AG09319 (cell line): ENCODE measurements at regions not wholly inside any gene's neighbourhood (a gene's known extent, or its start where the extent isn't known, plus 50 kb on each side); places are given as distances from the start of the nearest gene placed in this dataset.

ENCODE experiments used
- DNase-seq: peaks from one replicate; pipeline ENCODE4 v3.0.0-alpha.2; 2010; ENCODE audit warnings: low read depth; ENCODE audit errors: extremely low read depth
- TF ChIP-seq, protein P1 (sequence below): IDR thresholded peaks from 2 replicates; pipeline ENCODE4 v1.5.1; 2011; ENCODE audit warnings: low read depth, mild to moderate bottlenecking, inconsistent platforms, low read length, moderate library complexity

DNA sequence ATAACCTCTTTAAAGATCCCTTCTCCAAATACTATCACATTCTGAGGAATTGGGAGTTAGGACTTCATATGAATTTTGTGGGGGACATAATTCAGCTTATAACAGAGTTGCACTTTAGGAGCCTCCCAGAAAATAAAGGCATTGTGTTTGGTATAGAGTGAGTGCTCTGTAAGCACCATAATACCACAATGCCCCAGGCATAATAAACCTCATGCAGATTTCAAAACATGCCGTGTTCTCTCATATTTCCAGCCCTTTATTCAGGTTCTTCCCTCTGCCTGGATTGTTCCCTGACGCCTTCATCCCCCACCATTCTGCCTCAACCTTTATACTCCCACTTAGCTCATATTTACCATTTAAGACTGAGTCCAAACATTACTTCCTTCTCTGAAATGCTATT, 398.8 kb upstream of the FAT3 start:
- DNase-seq = no peak
- TF ChIP-seq, protein P1, sequence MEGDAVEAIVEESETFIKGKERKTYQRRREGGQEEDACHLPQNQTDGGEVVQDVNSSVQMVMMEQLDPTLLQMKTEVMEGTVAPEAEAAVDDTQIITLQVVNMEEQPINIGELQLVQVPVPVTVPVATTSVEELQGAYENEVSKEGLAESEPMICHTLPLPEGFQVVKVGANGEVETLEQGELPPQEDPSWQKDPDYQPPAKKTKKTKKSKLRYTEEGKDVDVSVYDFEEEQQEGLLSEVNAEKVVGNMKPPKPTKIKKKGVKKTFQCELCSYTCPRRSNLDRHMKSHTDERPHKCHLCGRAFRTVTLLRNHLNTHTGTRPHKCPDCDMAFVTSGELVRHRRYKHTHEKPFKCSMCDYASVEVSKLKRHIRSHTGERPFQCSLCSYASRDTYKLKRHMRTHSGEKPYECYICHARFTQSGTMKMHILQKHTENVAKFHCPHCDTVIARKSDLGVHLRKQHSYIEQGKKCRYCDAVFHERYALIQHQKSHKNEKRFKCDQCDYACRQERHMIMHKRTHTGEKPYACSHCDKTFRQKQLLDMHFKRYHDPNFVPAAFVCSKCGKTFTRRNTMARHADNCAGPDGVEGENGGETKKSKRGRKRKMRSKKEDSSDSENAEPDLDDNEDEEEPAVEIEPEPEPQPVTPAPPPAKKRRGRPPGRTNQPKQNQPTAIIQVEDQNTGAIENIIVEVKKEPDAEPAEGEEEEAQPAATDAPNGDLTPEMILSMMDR = no peak

DNA sequence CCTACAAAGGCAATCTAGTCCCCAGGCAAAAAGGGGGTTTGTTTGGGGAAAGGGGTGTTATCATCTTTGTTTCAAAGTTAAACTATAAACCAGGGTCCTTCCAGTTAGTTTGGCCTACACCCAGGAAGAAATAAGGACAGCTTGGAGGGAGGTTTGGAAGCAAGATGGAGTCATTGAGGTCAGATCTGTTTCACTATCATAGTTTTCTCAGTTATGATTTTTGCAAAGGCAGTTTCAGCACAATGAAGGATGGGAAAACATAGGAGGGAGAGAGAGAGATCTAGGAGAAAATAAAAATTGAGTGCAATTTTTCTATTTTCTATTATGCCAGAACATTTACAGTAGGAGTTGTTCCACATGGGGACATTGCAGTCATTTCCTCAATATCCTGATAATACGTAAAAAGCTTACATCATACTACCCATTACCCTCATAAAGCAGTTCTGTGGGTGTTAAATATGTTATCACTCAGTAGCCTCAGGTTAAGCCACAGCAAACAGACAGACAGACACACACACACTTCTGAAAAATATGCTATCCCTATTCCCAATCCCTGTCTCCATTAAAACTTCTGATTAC, 401.3 kb upstream of the FAT3 start:
- TF ChIP-seq, protein P1 = no peak

DNA sequence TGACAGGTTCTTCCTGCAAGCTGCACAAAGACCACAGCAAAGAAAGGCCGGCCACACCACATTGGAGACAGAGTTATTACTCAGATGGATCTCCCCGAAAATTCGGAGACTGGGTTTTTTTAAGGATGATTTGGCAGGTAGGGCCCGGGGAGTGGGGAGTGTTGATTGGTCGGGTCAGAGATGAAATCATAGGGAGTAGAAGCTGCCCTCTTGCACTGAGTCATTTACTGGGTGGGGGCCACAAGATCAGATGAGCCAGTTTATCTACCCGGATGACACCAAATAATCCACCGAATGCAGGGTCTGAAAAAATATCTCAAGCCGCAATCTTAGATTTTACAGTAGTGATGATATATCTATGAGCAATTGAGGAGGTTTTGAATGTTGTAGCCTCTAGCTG, 401.8 kb upstream of the FAT3 start:
- TF ChIP-seq, protein P1 = no peak

More for the DNA sequence above, 401.3 kb upstream of the FAT3 start:
- no peak for DNase-seq

GRCh38 chr11:91820709-91821108, 403.9 kb upstream of the FAT3 start:
- no peak for DNase-seq

More for the DNA sequence above, 401.8 kb upstream of the FAT3 start:
- DNase-seq = no peak

DNA sequence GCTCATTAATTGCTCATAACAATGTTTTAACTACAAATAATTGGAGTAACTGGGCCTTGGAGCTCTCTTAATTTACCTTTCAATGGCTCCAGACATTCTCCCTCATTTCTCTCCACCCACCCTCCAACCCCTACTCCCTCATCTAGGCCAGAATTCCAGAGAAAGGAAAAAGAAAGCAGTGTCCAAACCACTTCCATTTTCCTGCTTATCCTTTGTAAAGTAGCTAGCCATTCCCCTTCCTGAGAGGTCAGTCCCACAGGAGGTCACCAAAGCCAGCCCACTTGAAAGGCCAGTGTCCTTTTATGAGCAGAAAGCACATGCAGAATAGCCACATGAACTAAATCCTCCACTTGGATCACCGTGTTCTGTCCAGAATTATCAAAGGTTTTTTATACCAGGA, 404.8 kb upstream of the FAT3 start:
- DNase-seq = no peak
- TF ChIP-seq, protein P1 = no peak

More at GRCh38 chr11:91820709-91821108, 403.9 kb upstream of the FAT3 start:
- TF ChIP-seq, protein P1 = no peak

GRCh38 chr11:91819195-91819594, 405.4 kb upstream of the FAT3 start:
- TF ChIP-seq, protein P1 = no peak
- DNase-seq = no peak

DNA sequence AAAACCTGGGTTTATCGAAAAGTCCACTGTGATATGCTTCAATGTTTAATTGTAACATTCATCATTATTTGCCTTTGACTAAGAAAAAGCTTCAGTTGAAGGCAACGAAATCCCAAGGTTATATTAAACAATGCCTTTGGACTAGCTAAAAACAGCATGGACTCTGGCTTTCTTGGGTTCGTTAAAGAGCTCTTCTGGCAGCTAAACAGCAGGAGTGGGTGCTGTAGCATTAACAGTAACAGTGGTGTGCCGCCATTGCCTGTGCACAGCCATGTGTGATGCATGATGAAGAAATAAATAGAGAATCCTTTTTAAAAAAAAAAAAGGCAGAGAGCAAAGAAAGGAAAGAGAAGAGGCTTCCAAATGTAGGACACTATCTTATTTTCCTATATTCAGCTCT, 406.6 kb upstream of the FAT3 start:
- DNase-seq = no peak
- TF ChIP-seq, protein P1 = no peak
